Kidney epithelial cell (primary cell): ENCODE measurements at regions not wholly inside any gene's neighbourhood (a gene's known extent, or its start where the extent isn't known, plus 50 kb on each side); places are given as distances from the start of the nearest gene placed in this dataset.

ENCODE experiments used
- DNase-seq: peaks from one replicate; pipeline ENCODE4 v3.0.0-alpha.2; 2010; ENCODE audit warnings: low read depth
- H3K27me3 ChIP-seq: 2 replicates; pipeline ENCODE4 v1.6.0; 2011; ENCODE audit warnings: low read length; ENCODE audit not compliant: control insufficient read depth, insufficient read depth
- H3K36me3 ChIP-seq: 2 replicates; pipeline ENCODE4 v1.5.1; 2011; ENCODE audit warnings: low read length; ENCODE audit not compliant: control insufficient read depth, insufficient read depth
- H3K4me3 ChIP-seq: 2 replicates; pipeline ENCODE4 v1.5.1; 2011; ENCODE audit warnings: low read depth, mild to moderate bottlenecking, control low read depth, low read length
- TF ChIP-seq, protein P1 (sequence below): IDR thresholded peaks from 2 replicates; pipeline ENCODE4 v1.5.1; 2011; ENCODE audit warnings: mild to moderate bottlenecking, moderate library complexity, low read length, control low read depth, inconsistent platforms; ENCODE audit not compliant: insufficient read depth, poor library complexity, severe bottlenecking

DNA sequence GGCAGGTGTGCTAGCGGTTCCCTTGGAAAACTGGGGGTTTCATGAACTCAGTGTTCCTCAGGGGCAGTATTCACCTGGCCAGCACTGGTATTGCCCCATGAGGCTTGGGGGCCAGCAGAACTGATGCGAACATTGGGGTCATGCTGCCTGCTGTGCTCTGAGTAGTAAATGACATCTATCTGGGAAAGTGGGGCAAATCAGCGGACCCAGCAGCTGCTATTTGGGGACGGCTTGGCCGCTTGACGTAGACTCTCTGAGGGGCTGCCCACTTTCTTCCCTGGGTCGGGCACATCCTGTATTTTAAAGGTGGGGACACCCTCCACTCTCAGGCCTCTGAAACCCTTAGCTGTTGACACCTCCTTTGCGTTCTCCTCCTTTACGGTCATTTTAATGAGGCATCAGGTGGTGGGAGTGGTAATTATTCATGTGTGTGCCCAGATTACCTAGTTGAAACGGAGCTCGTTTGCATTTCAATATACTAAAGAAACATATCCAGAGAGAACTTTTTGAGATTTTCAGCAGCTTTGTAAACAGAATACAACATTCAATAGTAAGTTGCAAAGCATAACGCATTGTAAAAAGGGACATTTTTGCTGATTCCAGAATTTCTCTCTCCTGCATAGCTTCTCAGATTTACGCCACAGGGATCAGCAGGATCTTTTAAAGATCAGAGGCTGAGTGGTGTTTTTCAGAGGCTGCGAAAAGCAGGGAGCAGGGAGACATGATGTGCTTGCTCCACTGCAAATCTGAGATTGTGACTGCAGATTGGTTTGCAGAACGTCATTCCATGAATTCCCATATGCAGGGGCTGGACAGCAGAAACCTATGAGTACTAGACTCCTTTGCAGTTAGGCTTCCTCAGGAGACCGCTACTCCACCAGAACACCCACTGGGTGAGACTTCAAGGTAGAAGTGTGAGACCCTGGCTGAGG is 56.8 kb upstream of the ZFR start:
- TF ChIP-seq, protein P1, sequence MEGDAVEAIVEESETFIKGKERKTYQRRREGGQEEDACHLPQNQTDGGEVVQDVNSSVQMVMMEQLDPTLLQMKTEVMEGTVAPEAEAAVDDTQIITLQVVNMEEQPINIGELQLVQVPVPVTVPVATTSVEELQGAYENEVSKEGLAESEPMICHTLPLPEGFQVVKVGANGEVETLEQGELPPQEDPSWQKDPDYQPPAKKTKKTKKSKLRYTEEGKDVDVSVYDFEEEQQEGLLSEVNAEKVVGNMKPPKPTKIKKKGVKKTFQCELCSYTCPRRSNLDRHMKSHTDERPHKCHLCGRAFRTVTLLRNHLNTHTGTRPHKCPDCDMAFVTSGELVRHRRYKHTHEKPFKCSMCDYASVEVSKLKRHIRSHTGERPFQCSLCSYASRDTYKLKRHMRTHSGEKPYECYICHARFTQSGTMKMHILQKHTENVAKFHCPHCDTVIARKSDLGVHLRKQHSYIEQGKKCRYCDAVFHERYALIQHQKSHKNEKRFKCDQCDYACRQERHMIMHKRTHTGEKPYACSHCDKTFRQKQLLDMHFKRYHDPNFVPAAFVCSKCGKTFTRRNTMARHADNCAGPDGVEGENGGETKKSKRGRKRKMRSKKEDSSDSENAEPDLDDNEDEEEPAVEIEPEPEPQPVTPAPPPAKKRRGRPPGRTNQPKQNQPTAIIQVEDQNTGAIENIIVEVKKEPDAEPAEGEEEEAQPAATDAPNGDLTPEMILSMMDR = no peak
- DNase-seq = no peak
- no peak overlapping the region for H3K4me3 ChIP-seq

DNA sequence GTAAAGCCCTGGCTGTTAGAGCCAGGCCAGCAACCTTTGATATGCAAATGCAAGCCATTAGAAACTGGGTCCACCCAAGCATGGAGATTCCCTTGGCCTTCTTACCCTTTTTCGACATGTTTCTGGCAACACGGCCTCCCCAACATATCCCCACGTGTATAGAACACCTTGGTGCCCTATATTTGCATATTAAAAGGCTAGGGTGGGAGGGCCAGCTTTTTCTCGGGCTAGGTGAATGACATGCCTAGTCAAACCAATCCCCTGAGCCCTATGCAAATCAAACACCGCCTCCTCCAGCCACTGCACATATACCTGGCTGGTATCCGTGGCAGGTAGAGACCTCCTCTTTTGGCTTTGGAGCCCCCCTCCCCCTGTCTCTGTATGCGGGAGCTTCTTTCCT is 55.6 kb upstream of the ZFR start:
- Histone ChIP-seq H3K36me3 (no peaks in the 10 kb centered on the region), H3K27me3 (peaks cover 11% of the 10 kb centered on the region), H3K4me3 (no peak overlapping the region)
- DNase-seq = no peak
- TF ChIP-seq, protein P1 = no peak

More for the DNA sequence above, 56.8 kb upstream of the ZFR start:
- peaks cover 17% of the 10 kb centered on the region for H3K27me3 ChIP-seq
- H3K36me3 ChIP-seq = no peaks in the 10 kb centered on the region

- no peak overlapping the region for H3K4me3 ChIP-seq
- no peak for DNase-seq
- H3K27me3 ChIP-seq = peaks cover 11% of the 10 kb centered on the region
- no peaks in the 10 kb centered on the region for H3K36me3 ChIP-seq
- TF ChIP-seq, protein P1 = no peak
These were observed 54.7 kb upstream of the ZFR start for GRCh38 chr5:32499261-32499660.

- DNase-seq = no peak
- TF ChIP-seq, protein P1 = no peak
- Histone ChIP-seq H3K27me3 (peaks cover 11% of the 10 kb centered on the region), H3K4me3 (no peak overlapping the region), H3K36me3 (no peaks in the 10 kb centered on the region)
These were observed 53.9 kb upstream of the ZFR start for GRCh38 chr5:32498484-32498883.

- no peak for DNase-seq
- TF ChIP-seq, protein P1 = no peak
- Histone ChIP-seq H3K36me3 (no peaks in the 10 kb centered on the region), H3K27me3 (peaks cover 10% of the 10 kb centered on the region), H3K4me3 (no peak overlapping the region)
These were observed 51.6 kb upstream of the ZFR start for GRCh38 chr5:32496104-32496503.
